Parathyroid adenoma (tissue), 2 donors: ENCODE measurements at regions not wholly inside any gene's neighbourhood (a gene's known extent, or its start where the extent isn't known, plus 50 kb on each side); places are given as distances from the start of the nearest gene placed in this dataset.
"Not testable (repeated sequence)": the region's sequence is repeated elsewhere in the genome, so short reads cannot be mapped to it uniquely, and the experiment has no call there.

Source experiments
- H2AFZ ChIP-seq: fragments of 300-600 bp; sonication (generic); one replicate; pipeline ENCODE4 v1.7.0; 2017; ENCODE audit warnings: antibody characterized with exemption, mild to moderate bottlenecking
- H3K27ac ChIP-seq: fragments of 300-600 bp; sonication (generic); one replicate; pipeline ENCODE4 v1.7.0; 2017
- H3K27me3 ChIP-seq: fragments of 300-600 bp; sonication (generic); one replicate; pipeline ENCODE4 v1.7.0; 2017; ENCODE audit warnings: low read length; ENCODE audit not compliant: control insufficient read depth, insufficient read depth
- H3K36me3 ChIP-seq: fragments of 300-600 bp; sonication (generic); one replicate; pipeline ENCODE4 v1.7.0; 2017; ENCODE audit warnings: low read length; ENCODE audit not compliant: control insufficient read depth, insufficient read depth
- H3K4me1 ChIP-seq: fragments of 300-600 bp; sonication (generic); one replicate; pipeline ENCODE4 v1.7.0; 2017; ENCODE audit warnings: control low read depth
- H3K4me2 ChIP-seq: fragments of 300-600 bp; sonication (generic); one replicate; pipeline ENCODE4 v1.7.0; 2017; ENCODE audit warnings: low read length
- H3K4me3 ChIP-seq: fragments of 300-600 bp; sonication (generic); one replicate; pipeline ENCODE4 v1.7.0; 2017; ENCODE audit warnings: low read depth, low read length
- H3K79me2 ChIP-seq: fragments of 300-600 bp; sonication (generic); one replicate; pipeline ENCODE4 v1.7.0; 2017; ENCODE audit warnings: control low read depth
- H3K9ac ChIP-seq: fragments of 300-600 bp; sonication (generic); one replicate; pipeline ENCODE4 v1.7.0; 2017; ENCODE audit warnings: mild to moderate bottlenecking
- H3K9me3 ChIP-seq: fragments of 300-600 bp; sonication (generic); one replicate; pipeline ENCODE4 v1.7.0; 2017; ENCODE audit warnings: low read length; ENCODE audit not compliant: control insufficient read depth
- CTCF ChIP-seq: fragments of 300-600 bp; sonication (generic); IDR thresholded peaks from one replicate; pipeline ENCODE4 v1.7.0; 2017; ENCODE audit warnings: antibody characterized with exemption, mild to moderate bottlenecking
- donor health status: primary hyperparathyroidism.

GRCh38 chr12:47346251-47347019 is 266.7 kb upstream of the AMIGO2 start:
- TF ChIP-seq CTCF = no peak
- no peaks in the 10 kb centered on the region for H3K4me1 ChIP-seq
- no peak overlapping the region for H3K9ac ChIP-seq
- H3K27me3 ChIP-seq = no peaks in the 10 kb centered on the region
- no peak overlapping the region for H3K27ac ChIP-seq
- H3K4me3 ChIP-seq = no peak overlapping the region
- H3K36me3 ChIP-seq = no peaks in the 10 kb centered on the region
- H3K79me2 ChIP-seq = no peaks in the 10 kb centered on the region
- no peak overlapping the region for H2AFZ ChIP-seq
- H3K9me3 ChIP-seq = no peaks in the 10 kb centered on the region
- no peak overlapping the region for H3K4me2 ChIP-seq

GRCh38 chr12:47343684-47344567 is 264.2 kb upstream of the AMIGO2 start:
- Histone ChIP-seq H3K9ac (no peak overlapping the region), H3K36me3 (no peaks in the 10 kb centered on the region), H3K4me3 (no peak overlapping the region), H3K4me1 (no peaks in the 10 kb centered on the region), H3K27me3 (no peaks in the 10 kb centered on the region), H3K4me2 (no peak overlapping the region), H3K27ac (no peak overlapping the region), H2AFZ (no peak overlapping the region), H3K79me2 (no peaks in the 10 kb centered on the region), H3K9me3 (no peaks in the 10 kb centered on the region)
- TF ChIP-seq CTCF = no peak

GRCh38 chr12:47340411-47341015 is 260.8 kb upstream of the AMIGO2 start:
- no peaks in the 10 kb centered on the region for H3K36me3 ChIP-seq
- H3K9me3 ChIP-seq = no peaks in the 10 kb centered on the region
- no peaks in the 10 kb centered on the region for H3K4me1 ChIP-seq
- H3K4me2 ChIP-seq = no peak overlapping the region
- no peak overlapping the region for H3K9ac ChIP-seq
- TF ChIP-seq CTCF = no peak
- no peak overlapping the region for H3K4me3 ChIP-seq
- H3K79me2 ChIP-seq = no peaks in the 10 kb centered on the region
- no peak overlapping the region for H2AFZ ChIP-seq
- H3K27ac ChIP-seq = no peak overlapping the region
- no peaks in the 10 kb centered on the region for H3K27me3 ChIP-seq

GRCh38 chr12:47337581-47337980 is 257.8 kb upstream of the AMIGO2 start:
- H3K27me3 ChIP-seq = no peaks in the 10 kb centered on the region
- no peak for TF ChIP-seq CTCF

GRCh38 chr12:47333271-47333858 is 253.6 kb upstream of the AMIGO2 start:
- H3K9ac ChIP-seq, H3K9me3 ChIP-seq, H3K27ac ChIP-seq, H3K27me3 ChIP-seq, H3K4me3 ChIP-seq, H3K36me3 ChIP-seq, H2AFZ ChIP-seq, H3K4me1 ChIP-seq, H3K79me2 ChIP-seq, H3K4me2 ChIP-seq: not testable (repeated sequence)

More at GRCh38 chr12:47337581-47337980, 257.8 kb upstream of the AMIGO2 start:
- Histone ChIP-seq H3K9me3 (no peaks in the 10 kb centered on the region), H3K79me2 (no peaks in the 10 kb centered on the region), H3K9ac (no peak overlapping the region), H3K4me3 (no peak overlapping the region), H2AFZ (no peak overlapping the region), H3K27ac (no peak overlapping the region), H3K36me3 (no peaks in the 10 kb centered on the region), H3K4me1 (no peaks in the 10 kb centered on the region), H3K4me2 (no peak overlapping the region)
